ENCODE measurements at regions not wholly inside any gene's neighbourhood (a gene's known extent, or its start where the extent isn't known, plus 50 kb on each side); places are given as distances from the start of the nearest gene placed in this dataset.
"Not testable (repeated sequence)": the region's sequence is repeated elsewhere in the genome, so short reads cannot be mapped to it uniquely, and the experiment has no call there.

DNA sequence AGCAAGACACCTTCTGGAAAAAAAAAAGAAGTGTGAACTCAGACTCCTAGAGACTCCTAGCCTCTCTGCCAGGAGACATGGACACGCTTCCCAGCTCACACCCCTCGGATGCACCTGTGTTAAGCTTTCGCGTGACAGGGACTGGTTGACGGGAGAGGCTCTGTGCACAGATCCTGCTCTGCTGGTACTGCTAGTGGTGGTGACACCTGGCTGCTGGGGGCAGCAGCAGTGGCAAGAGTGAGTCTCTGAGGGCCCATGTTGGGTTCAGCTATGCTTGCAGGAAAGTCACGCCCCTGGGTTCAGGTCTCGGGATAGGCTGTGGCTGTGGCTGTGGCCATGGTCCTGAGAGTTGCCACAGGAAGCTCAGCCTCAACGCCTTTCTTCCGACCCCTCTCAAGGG is 81.1 kb downstream of the XRCC2 start:
- no peak for DNase-seq (ENCODE audit: low read depth in 2 of 3, low spot score in 2 of 3)

DNA sequence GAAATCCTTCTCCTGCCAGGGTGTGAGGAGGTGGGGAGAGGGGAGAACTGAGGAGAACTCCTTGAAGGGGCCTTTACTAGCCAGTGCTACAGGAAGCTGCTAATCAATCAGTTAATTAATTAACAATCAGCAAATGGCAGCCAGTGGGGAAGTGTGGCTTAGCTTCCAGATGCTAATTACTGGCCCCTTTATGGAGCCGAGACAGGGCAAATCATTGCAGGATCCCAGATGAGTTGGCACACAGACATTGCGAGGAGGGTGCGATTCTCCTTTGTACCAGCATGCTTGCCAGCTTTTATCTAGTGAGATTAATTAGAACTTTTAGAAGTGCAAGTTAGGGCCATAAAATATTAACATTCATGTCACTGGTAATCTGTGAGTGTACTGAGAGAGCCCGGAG is 84.0 kb downstream of the XRCC2 start:
- DNase-seq (ENCODE audit: low read depth in 2 of 3, low spot score in 2 of 3), result no peak

DNA sequence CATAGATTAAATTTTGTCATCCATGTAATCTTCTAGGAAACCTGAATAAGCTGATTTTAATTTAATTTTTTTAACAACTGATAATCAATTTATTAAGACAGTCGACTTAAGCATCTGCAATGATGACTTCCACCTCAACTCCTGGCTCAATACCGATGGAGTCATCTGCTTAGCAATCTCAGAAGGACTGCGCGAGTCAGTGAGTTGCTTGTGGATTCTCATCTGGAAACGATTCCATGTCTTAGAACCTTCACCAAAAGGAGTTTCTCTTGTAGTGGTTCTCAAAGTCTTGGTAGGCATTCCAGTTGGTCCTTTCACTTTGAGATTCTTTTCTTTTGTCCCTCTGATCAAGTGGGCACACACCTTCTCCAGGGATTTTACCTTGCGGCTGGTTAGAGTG is 85.5 kb downstream of the XRCC2 start:
- no peak for DNase-seq (ENCODE audit: low read depth in 2 of 3, low spot score in 2 of 3)

DNA sequence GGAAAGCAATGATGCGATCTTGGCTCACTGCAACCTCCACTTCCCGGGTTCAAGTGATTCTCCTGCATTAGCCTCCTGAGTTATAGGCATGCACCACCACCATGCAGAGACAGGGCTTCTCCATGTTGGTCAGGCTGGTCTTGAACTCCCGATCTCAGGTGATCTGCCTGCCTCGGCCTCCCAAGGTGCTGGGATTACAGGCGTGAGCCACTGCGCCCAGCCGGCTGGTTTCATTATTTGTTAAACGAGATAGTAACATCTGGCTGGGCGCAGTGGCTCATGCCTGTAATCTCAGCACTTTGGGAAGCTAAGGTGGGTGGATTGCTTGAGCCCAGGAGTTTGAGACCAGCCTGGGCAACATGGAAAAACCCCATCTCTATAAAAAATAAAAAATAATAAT is 86.1 kb downstream of the XRCC2 start:
- DNase-seq (ENCODE audit: low read depth in 2 of 3, low spot score in 2 of 3), result not testable (repeated sequence)

- DNase-seq (ENCODE audit: low read depth in 2 of 3, low spot score in 2 of 3), result no peak
Measured at GRCh38 chr7:152588350-152588749, 87.6 kb downstream of the XRCC2 start.

GRCh38 chr7:152587366-152587765 is 88.6 kb downstream of the XRCC2 start:
- DNase-seq (ENCODE audit: low read depth in 2 of 3, low spot score in 2 of 3), result no peak

DNA sequence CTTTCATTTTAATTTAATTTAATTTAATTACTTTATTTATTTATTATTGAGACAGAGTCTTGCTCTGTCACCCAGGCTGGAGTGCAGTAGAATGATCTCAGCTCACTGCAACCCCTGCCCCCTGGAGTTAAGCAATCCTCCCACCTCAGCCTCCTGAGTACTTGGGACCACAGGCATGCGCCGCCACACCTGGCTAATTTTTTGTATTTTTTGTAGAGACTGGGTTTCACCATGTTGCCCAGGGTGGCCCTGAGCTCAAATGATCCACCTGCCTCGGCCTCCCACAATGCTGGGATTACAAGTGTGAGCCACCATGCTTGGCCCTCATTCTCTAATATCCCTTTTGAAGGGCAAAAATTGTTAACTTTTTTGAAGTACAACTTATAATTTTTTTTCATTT is 92.9 kb downstream of the XRCC2 start:
- DNase-seq (ENCODE audit: low read depth in 2 of 3, low spot score in 2 of 3), result no peak

GRCh38 chr7:152579070-152579469 is 96.9 kb downstream of the XRCC2 start:
- DNase-seq (ENCODE audit: low read depth in 2 of 3, low spot score in 2 of 3), result no peak

GRCh38 chr7:152577339-152577738 is 98.6 kb downstream of the XRCC2 start:
- DNase-seq (ENCODE audit: low read depth in 2 of 3, low spot score in 2 of 3), result no peak

DNA sequence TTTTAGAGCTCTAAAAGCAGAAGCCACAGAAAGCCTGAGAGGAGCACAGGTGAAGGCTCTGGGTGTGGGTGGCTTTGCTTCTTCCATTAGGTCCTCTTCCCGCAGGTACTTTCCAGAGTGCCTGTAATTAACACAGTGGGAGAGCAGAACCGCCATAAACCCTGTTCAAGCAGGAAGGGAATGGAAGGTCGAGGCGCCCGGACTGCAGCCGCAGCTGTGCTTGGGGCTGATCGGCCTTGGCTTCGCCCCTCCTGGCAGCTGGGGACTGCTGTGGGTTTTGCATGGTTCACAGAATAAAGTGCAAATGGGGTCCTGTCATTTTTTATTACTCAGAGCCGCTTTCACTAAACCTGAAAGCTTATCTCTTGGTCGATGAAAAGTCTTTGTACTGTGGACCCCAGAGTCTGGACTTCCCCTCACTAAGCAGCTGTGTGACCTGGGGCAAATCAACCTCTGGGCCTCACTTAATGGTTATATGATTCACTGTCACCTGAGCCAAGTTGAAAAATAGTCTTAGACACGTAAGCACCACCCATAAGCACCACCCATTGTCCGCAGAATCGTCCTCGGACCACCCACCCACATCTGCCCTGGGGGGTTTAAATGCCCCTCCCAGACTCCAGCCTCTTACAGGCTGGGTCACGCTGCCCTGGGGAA is 100.9 kb downstream of the XRCC2 start:
- no peak for DNase-seq (ENCODE audit: low read depth in 2 of 3, low spot score in 2 of 3)

- DNase-seq (ENCODE audit: low read depth in 2 of 3, low spot score in 2 of 3), result not testable (repeated sequence)
Measured at GRCh38 chr7:152573186-152573585, 102.8 kb downstream of the XRCC2 start.

- no peak for DNase-seq (ENCODE audit: low read depth in 2 of 3, low spot score in 2 of 3)
Measured at GRCh38 chr7:152572101-152572500, 103.8 kb downstream of the XRCC2 start.

- DNase-seq (ENCODE audit: low read depth in 2 of 3, low spot score in 2 of 3), result no peak
Measured at GRCh38 chr7:152571068-152571467, 104.9 kb downstream of the XRCC2 start.

DNA sequence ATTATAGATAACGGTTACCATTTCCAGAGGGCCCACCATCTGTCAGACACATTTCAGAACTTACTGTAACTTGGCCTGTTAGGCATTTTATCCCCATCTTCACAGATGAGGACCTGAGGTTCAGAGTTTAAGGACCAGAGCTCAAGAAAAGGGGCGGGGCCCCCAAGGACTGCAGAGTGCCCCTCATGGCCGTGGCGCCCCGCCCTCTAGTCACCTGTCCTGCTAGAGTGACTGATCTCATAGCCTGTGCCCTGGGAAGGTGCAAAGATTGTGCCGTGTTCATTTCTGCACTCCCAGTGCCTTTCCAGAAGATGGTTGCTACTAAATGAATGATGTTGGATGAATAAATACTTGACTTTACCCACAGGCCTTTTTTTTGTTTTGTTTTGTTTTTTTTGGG is 107.0 kb downstream of the XRCC2 start:
- DNase-seq (ENCODE audit: low read depth in 2 of 3, low spot score in 2 of 3), result no peak

DNA sequence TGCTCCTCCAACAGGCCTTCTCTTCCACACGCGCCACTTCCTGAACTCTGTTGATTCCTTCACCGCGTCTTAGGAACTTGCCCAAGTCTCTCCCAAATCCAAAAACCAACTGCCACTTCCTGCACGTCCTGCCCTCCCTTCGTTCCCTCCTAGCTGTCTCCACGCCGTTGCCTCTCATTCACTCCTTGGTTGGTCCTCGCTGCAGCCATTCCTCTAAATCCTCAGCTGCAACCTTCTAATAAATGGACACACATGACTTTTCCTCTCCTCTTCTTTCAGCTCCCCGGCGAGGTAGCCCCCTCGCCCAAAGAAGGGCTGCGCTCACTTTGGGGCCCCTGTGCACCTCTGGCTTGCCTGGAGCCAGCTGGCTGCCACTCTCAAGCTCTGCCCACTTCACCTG is 110.2 kb downstream of the XRCC2 start:
- no peak for DNase-seq (ENCODE audit: low read depth in 2 of 3, low spot score in 2 of 3)

GRCh38 chr7:152564656-152565250 is 111.2 kb downstream of the XRCC2 start:
- peak in 2 of 3 donors; percentile 7 to 53 for DNase-seq (ENCODE audit: low read depth in 2 of 3, low spot score in 2 of 3)

DNA sequence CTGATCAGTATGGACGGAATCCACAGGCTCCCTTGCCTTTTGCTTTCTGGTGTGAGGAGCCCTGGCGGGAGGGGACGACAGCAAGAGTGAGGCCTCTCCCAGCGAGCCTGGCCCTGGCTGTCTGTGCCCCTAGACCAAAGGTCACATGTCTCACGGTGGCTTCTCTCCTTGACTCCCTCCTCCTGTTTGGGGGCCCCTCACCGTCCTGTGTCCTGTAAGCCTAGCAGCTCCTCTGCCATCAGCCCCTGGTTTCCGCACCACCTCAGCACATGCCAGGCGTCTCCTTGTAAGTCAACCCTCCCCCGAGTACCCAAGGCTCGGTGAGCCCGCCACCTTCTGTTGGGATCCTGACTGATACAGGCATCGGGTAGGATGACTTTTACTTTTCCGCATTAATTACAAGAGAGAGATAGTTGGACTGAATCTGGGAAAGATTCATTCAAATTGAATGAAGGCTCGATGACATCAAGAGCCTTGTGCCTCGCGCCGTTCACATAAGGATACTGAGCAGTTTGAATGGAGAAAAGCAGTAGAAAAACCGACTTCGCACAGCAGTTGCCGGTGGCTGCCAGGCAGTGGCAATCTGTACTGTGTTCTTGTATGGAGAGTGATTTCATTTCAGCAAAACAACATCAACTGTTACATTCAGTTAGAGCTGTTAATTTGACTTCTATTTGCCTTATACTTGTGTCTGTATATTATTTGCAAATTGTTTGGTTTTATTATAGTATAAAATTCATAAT is 119.8 kb downstream of the XRCC2 start:
- DNase-seq (ENCODE audit: low read depth in 2 of 3, low spot score in 2 of 3), result no peak

GRCh38 chr7:152553671-152554317 is 118.0 kb upstream of the KMT2C start:
- DNase-seq (ENCODE audit: low read depth in 2 of 3, low spot score in 2 of 3), result no peak

GRCh38 chr7:152551304-152552036 is 115.7 kb upstream of the KMT2C start:
- no peak for DNase-seq (ENCODE audit: low read depth in 2 of 3, low spot score in 2 of 3)

GRCh38 chr7:152544971-152545619 is 109.3 kb upstream of the KMT2C start:
- no peak for DNase-seq (ENCODE audit: low read depth in 2 of 3, low spot score in 2 of 3)
